ENCODE measurements at regions not wholly inside any gene's neighbourhood (a gene's known extent, or its start where the extent isn't known, plus 50 kb on each side); places are given as distances from the start of the nearest gene placed in this dataset.

DNA sequence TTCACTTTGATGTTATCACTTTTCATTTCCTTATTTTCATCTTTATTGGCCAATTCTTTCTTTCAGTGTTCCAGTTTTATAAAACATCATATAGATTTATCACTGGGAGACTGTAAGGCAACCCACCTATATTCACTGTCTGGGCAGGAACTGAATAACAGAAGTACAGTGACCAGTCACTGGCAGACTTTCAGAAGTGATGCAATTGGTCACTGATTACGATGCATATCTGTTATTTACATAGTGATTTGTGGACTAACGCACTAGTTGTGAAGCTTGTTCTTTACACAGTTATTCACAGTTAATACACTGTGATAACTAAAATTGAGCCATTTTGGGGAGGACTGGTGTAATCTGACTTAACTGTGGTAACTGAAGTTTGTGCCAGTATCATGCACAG lies 190.2 kb upstream of the DPH6 start:
- no peak for DNase-seq

DNA sequence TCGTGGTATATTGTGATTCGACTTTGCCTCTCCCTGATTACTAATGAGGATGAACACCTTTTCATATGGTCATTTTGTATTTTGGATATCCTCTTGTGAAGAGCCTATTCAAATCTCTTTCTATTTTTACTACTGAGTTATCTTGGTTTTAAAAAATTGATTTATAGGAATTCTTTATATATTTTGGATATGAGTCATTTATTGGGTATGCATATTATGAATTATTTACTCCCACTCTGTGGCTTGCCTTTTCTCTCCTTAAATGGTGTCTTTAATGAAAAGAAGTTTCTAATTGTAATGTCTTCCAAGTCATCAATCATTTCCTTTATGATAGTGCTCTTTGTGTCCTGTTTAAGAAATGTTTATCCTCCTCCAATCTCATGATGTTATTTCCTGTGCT lies 191.5 kb upstream of the DPH6 start:
- no peak for DNase-seq

DNA sequence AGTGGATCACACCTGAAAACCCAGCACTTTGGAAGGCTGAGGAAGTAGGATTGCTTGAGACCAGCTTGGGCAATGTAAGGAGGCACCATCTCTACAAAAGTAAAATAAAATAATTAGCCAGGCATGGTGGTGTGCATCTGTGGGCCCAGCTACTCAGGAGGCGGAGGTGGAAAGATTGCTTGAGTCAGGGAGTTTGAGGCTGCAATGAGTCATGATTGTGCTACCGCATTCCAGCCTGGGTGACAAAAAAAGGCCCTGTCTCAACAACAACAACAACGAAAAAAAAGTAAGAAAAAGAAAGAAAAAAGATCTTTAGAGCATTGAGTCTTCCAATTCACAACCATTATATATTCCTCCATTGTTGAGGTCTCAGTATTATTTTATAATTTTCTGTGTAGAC lies 192.4 kb upstream of the DPH6 start:
- DNase-seq = no peak

DNA sequence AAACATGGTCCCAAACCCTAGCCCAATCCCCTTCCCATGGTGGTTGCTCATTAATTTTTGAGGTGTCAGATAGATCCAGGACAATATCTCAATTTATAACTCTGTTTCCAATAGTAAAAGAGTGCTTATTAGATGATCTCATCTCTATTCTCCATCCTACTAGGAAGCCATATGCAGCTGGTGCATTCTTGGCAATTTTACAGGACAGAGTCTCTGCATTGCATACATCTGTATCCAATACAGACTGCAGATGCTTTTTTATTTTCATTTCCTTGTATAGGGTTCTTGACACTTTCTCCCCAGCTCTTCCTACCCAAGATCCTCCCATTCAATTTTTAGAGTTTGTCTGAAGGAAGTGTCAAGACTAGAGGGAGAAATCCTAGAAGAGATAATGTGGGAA lies 194.8 kb upstream of the DPH6 start:
- no peak for DNase-seq

DNA sequence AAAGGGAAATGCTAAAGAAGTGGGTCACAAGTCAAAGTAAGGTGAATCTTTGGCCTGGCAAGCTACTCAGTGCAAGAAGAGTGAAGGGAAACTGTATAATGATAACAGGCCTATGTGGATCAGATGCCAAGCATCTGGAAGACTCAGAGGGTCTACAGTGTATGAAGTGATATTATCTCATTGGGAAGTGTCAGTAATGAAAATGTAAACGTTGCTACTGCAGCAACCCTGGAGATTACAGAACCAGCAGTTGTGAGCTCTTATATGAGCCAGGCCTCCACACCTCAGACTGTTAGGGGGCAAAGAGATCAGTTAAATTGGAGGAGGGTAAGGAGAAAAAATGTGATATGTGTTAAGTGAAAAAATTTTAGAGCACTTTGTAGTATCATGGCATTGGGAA lies 195.4 kb upstream of the DPH6 start:
- no peak for DNase-seq

DNA sequence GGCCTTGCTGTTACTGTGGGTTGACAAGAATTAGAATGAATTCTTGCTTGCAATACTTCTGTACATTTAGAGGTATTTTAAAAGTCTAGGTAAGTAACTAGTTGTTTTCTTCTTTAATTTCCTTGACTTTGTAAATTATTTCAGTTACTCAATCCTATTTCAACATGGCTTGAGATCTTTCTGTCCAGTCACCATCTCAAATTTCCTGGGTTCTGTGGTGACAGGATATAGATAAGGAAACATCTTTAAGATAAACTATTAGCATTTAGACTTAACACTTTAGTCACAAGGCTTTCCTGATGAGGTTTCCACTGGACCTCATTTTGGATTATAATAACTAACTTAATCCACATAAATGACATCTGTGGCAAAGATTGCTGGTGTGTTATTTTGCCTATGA lies 195.9 kb upstream of the DPH6 start:
- DNase-seq = no peak

DNA sequence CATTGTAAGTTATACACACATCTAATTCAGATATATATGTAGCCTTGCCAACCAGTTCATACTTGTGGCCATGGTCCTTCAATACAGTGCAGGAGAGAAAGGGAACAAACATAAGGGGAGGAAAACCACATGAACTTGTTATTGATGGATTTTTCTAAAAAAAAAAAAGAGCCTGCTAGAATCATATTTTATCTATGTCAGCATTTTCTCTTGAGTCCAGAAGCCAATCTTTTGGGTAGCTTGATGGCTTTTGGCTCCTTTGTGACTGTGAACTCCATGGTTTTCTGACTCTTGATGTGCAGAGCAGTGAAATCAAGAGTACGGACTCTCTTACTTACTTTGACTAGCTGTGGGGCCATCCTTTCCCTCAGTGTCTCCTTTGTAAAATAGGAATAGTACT lies 197.4 kb upstream of the DPH6 start:
- DNase-seq = no peak

DNA sequence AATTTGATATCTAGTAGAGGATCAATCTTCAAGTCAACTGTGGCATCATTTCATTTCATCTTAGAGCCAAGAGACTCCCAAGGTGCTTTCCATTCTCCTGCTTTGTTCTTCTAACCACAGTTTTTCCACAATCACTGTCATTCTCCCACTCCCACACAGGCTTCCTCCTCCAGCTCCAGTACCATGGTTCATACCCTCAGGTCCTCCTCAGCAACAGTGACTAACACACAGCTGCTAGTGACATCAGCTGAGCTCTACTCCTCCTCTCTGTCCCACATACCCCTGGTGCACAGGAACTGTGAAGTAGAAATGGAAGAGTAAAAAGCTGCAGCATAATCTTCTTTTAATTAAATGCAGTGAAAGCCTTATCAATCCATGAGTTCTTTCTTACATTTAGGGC lies 200.2 kb upstream of the DPH6 start:
- DNase-seq = no peak

DNA sequence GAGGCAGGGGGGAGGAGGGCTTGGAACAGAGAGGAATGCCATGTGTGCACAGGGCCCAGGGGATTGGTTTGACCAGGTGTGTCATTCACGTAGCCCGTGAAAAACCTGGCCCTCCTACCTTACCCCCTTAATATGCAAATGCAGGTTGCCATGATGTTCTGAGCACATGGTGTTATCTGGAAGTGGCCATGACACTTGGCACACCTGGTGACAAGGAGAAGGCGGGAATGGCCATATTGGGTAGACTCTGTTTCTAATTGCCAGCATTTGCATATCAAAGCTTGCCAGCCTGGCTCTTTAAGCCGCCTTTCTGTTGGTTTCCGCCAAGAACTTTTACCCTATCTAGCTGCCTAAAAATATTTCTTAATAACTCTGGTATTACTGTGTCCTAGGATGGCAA lies 202.1 kb upstream of the DPH6 start:
- no peak for DNase-seq

DNA sequence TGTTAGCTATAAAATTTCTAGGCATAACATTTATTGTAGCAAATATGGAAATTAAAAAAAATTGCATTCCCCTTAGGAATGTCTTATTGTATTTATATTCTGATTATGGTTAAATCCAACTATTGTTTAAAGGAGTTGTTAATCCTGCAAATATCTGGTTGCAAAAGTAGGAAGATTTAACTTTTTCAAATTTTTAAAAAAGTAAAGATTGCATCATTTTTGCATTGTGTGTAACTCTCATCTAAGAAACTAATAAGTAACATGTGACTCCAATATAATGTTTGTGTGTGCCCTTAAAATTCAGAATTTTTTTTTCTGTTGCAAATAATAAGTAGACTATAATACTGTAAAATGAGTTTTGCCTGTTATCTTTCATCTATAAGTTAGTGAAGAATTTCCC lies 204.1 kb upstream of the DPH6 start:
- DNase-seq = no peak

DNA sequence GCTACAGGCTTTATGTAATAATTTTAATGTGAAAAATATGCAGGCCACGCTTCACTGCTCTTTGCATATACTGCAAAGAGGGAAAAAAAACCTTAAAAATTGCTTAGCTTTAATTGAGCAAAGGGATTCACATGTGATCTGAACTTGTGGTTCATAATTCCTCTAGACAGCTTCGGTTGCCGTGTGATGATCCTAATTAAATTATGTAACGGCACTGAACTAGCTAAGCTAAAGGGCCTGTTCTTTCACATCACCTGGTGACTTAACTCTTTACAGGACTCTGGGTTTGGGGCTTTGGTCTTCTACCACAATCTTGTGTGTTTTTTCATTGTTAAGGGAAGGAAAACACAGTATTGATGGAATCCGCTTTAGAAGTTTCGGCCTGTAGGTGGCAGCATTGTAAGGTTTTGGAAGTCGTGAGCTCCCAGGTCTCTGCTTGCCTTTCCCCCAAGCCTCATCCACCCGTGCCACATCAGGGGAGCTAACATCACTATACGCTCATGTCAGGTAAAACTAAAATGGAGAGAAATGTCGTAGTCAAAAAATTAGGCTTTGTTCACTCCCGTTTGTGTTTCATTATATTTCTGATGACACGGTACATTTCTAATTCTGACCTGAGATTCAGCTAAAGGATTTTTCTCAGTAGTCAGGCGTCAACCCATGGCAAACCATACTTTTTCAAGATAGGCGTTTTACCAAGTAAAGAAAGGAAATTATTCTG lies 205.6 kb upstream of the DPH6 start:
- peak; percentile 34 for DNase-seq

DNA sequence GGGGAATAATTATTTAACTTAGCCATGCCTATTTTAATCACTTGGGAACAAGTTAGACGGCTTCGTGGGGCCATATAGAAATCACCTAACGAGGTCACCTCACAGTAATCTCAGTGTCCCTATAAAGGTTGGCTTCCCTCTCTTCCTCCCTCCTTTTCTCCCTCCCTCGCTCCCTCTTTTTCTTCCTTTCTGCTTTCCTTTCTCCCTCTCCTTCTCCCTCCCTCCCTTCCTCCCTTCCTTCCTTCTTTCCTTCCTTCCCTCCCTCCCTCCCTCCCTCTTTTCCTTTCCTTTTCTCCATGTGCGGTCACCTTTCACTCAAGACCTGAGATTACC lies 206.1 kb upstream of the DPH6 start:
- no peak for DNase-seq

DNA sequence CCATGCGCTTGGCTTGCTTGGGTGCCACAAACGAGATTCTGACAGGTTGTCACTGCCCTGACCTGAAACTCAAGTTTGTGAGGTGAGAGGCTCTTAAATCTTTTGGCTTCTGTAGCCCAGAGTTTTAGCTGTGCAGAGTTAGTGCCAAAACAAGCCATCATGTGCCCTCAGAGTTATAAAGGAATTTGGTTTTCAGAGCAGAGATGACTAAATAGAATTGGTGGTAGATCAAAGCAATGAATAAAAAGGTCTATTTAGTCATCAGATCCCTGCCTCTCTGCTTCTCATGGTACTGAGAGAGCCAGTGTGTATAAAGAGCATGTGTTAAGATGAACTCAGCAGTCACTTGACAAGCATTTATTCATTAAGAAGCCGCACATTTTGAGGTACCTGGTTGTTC lies 207.5 kb upstream of the DPH6 start:
- no peak for DNase-seq

DNA sequence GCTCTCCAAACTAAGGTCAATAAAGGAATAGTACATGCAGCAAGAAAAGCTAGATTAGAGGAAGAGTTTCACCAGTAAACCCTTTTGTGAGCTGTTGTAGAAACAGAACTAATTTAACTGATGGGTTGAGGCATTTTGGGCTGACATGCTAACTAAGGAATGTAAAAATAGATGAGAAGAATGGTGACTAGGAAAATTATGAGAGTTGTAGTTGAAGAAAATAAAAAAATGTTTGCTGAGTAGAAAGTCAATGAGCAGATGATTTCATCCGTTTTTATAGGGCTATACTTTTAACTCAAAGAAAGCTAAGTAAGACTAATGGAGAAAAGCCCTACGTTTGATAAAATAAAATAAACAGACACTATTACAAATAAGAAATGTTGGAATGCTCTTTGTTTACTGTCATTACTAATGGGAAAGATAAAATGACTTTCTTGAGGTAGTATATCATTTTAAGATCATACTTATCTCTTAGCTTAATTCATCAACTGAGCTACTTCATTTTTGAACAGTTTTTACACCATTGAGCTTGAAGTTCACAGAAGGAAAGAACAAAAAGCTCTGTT lies 209.4 kb upstream of the DPH6 start:
- DNase-seq = no peak

DNA sequence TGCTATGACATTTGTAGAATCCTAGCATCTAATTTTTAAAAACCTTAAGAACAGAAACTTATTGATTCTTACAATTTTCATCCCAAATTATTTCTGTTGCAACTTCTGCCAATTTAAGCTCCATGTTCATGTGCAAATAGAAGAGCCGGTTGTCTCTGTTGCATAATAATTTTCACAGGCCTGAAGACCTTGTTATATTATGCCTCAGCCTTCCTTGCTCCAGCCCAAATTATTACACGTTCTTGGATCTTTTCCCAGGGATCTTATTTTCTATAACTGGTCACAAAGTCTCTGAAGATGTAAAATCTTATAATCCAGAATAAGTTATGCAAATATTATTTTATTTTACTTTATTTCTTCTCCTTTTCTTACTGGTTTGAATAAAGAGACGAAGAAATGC lies 210.7 kb upstream of the DPH6 start:
- DNase-seq = no peak

DNA sequence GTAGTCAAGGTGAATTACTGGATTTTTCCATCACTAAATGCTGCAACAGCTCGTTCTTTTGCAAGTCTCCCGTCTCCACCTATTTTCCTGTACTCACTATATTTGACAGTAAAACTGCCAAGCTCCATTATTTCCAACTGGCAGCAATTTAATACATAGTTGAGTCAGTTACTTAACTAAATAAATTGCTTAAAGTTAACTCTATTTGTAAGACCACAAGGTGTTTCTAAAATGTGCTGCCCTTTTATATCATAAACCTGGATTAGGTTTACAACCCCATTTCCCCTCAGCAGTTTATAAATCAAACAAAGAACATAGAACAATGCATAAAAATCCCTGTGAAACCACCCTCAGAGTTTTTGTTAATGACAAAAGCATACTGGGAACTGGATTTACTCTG lies 211.4 kb upstream of the DPH6 start:
- DNase-seq = no peak

DNA sequence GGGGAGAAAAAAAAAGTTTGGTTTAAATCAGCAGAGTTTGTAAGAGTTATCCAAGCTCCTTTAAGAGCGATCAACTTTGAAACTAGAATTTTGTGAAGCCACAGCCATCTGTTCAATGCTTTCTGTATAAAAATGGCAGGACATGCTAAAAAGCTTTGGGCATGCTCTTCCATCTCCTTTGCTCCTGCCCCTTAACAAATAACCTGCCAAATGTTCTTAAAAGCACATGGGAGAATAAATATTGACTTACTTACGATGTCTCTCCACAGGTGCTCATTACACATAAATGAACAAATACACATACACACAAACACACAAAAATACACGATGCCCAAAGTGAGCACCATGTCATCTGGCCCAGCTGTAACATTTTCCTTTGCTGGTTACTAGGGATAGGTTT lies 211.8 kb upstream of the DPH6 start:
- no peak for DNase-seq

DNA sequence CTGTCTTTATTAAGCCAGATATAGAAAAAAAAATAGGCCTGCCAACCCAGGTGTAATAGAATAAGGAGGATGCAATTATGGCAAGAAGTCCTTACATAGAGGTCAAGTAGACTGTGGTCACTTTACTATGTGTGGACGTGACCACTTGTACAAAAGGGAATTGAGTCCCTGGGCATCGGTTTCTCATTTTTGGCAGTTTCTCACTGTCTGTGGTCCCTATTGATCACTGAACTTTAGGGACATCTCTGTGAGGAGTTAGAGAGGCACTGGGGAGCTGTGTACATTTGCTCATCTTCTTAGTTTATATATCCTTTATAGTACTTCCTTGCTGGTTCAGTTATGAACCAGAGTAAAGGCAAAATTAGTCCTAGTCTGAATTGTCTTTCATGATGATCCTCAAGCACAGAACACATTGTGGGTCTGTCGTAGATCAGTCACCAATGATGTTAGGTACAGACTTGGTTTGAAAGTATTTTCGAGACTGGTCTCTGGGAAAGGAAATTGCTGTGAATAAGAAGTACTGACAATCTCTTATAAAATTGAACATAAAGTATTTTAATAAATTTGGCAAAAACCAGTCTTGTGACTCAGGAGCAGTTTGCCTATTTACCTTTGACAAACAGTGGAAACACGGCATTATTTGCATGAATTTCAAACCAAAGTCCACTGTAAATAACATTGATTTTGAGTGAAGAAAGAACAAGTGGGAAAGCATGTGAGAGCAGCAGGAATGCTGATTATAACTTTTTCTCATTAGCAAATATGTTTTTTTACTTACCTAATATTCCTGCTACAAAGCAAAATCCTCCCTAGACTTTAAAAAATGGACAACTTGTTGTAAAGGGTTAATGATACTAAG lies 218.9 kb upstream of the DPH6 start:
- DNase-seq = no peak

DNA sequence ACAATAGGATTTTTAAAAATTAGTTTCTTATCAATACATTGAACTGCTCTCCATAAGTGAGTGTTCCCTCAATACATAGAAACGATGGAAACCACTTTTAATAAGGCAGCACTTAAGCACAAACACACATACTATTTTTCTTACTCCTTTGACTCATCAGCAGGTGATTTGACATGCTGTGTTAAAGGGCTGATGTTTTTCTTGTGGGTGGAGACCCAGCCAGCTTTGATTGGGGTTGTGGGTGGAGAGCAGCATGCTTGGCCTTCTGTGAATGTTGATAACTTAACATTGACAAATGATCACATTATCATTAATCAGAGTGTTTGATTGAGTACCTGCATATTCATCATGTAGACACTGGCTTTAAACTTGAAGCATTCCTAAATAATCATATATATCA lies 223.0 kb upstream of the DPH6 start:
- no peak for DNase-seq

DNA sequence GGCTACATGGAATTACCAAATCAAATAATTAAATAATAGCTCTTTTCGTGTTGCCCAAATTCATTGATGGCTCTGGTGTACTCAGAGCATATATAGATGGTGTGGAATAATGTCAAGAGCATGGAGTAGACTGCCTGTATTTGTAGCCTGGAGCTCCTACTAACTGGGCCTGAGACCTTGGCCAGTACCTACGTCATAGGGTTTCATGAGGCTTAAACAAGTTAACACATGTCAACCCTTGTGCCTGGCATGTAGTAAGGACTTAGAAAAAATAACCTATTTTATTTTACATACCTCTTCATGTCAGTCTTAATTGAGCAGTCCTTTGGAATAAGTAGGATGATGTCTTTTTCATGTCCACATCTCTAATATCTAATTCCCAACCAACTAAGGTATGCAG lies 223.7 kb upstream of the DPH6 start:
- DNase-seq = no peak

DNA sequence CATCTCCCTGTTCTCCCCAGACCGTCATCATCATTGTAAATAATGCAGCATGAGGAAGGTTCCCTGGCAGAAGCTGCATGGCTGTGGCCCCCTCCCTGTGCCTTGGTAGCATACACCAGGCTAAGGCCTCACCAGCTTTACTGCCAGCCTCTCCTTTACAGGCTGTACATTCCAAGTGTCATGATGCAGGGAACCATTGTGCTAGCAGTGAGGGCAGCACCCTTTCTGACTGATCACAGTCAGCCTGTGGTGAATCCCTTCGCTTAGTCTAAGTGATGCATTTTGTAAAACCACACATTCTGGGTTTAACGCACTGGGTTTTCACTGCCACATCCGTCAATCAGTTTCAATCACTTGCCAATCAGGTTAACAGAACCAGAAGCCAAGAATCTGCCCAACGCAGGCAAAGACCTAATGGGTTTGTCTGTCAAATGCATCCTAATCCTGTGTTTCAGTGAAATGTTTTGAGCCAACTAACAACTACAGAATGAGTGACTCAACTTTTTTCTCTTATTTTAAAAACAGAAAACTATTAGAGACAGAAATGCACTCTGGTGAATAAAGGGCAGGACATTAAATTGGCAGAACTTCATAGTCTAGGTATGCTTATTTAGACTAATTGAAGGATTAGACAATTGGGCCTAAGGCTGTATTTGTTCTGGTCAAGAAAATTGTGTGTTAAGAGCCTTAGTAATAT lies 225.9 kb upstream of the DPH6 start:
- no peak for DNase-seq

DNA sequence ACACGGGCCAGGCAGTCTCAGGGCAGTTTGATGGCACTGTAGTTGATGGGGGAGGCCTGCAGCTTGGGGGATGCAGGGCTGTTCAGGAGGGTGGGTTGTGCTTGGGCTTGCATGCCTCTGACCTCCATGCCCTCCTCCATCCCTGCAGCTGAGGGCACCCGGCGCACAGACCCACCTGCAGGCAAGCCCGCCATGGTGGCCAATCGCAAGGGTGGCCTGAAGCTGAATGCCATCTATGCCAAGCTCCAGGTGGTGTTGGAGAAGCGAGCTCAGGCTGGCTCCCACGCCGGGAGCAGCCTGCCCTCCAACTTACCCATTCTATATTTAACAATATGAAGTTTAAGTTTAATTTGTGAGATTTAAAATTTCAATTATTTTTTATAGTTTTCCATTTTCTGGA lies 228.7 kb upstream of the DPH6 start:
- DNase-seq = no peak

DNA sequence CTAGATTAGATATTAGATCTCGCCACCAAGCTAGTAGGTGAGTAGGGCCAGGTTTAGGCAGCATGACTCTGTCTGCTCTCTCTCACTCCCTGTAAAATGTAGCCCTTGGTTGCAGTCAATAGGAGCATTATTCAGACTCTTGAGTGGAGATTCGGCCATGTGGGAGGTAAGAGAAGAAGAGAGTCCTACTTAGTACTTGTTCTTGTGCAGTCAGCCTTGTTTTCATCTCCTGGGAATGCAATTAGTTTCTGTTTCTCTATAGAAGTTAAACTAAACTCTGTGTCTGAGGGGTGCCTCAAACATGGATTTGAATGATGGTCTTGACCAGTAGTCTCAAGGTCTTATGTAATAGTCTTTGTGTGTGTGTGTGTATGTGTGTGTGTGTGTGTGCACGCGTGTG lies 229.5 kb upstream of the DPH6 start:
- DNase-seq = no peak

DNA sequence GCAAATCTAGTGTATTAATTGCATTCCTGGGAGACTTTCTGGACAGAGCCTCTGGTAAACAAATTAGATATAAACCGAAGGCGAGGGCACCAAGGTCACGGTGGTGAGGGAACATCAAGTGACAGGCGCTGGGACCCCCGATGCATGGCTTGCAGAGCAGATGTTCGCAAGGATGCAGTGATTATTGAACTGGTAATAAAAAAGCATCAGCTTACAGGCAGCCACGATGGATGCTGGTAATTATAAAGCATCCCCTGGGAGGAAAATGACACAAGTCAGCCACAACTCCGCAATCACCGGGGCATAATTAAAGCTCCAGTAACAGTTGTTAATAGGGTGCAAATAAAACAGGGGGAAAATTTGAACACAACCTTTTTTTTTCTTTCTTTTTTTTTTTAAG lies 231.1 kb upstream of the DPH6 start:
- no peak for DNase-seq

All from activated naive CD4-positive, alpha-beta T cell treated with anti-CD3 and anti-CD28 coated beads, Interleukin-2, amount 50 U/mL, for 16 hours (primary cell).